K562 (cell line): ENCODE measurements at regions not wholly inside any gene's neighbourhood (a gene's known extent, or its start where the extent isn't known, plus 50 kb on each side); places are given as distances from the start of the nearest gene placed in this dataset.

Experiments used
- ATAC-seq: fragments of 200-7000 bp; cut with Tn5 transposase; 3 replicates; pipeline ENCODE4 v1.9.1; 2020; ENCODE audit warnings: moderate library complexity
- BruUV-seq: library from RNA; stranded (reverse); fragments of 400-500 nt; replicated peaks from 2 replicates; lab custom pipeline; 2021; lab: Mats Ljungman, UMichigan
- CTCF ChIA-PET: fragments of 300-600 bp; formaldehyde crosslinking; extraction: SDS; loops from one replicate; lab custom pipeline; 2021; ENCODE audit warnings: low intra/inter-chr PET ratio; lab: Yijun Ruan, JAX
- POLR2A ChIA-PET: fragments of 300-600, 350-650 bp; sonication (Branson Sonifier 250); formaldehyde crosslinking; extraction: SDS; loops from one replicate; lab custom pipeline; 2021; ENCODE audit warnings: antibody characterized with exemption, inconsistent platforms; lab: Yijun Ruan, JAX
- DNase-seq, 4 experiments: peaks; one replicate each; pipeline versions ENCODE4 v3.0.0 to v3.0.0-alpha.2; 2011 to 2018; ENCODE audit warnings: low spot score in 3 of 4, mixed read lengths in 3 of 4; ENCODE audit errors: extremely low read depth in 1 of 4
- FAIRE-seq: peaks from 2 replicates; lab custom pipeline; 2011; peaks lifted over from hg19 to GRCh38; lab: Jason Lieb, UNC
- H2AFZ ChIP-seq: 2 replicates; pipeline ENCODE4 v1.6.0; 2011; ENCODE audit warnings: low read depth, low read length, control low read depth, inconsistent platforms
- H3K27ac ChIP-seq: fragments of 200-600 bp; 3 replicates; pipeline ENCODE4 v1.8.0; 2011; ENCODE audit warnings: low read depth, mild to moderate bottlenecking, control low read depth, inconsistent platforms, low read length, moderate library complexity, mixed read lengths; ENCODE audit errors: extremely low read depth
- H3K27me3 ChIP-seq, 2 experiments: fragments of 300-600 bp in 1 of 2; 2 replicates in 1 of 2; 3 replicates in 1 of 2; pipeline versions ENCODE4 v1.6.0 to v1.8.0; 2011; ENCODE audit warnings: inconsistent platforms in 2 of 2, low read length in 2 of 2, mild to moderate bottlenecking in 1 of 2, mixed read lengths in 1 of 2, moderate library complexity in 1 of 2; ENCODE audit not compliant: control insufficient read depth in 2 of 2, insufficient read depth in 2 of 2
- H3K36me3 ChIP-seq: fragments of 300-600 bp; 3 replicates; pipeline ENCODE4 v1.8.0; 2011; ENCODE audit warnings: mild to moderate bottlenecking, low read length, inconsistent platforms; ENCODE audit not compliant: control insufficient read depth, insufficient read depth
- H3K4me1 ChIP-seq, 2 experiments: fragments of 200-600 bp in 1 of 2; replicated peaks in 1 of 2; 2 replicates in 1 of 2; 3 replicates in 1 of 2; pipeline versions ENCODE4 v1.5.1 to v1.8.0; 2011; ENCODE audit warnings: inconsistent platforms in 2 of 2, low read length in 2 of 2, mild to moderate bottlenecking in 1 of 2, mixed read lengths in 1 of 2, moderate library complexity in 1 of 2; ENCODE audit not compliant: control insufficient read depth in 2 of 2, insufficient read depth in 2 of 2
- H3K4me2 ChIP-seq: 2 replicates; pipeline ENCODE4 v1.6.1; 2011; ENCODE audit warnings: low read length, control low read depth, inconsistent platforms, mixed read lengths; ENCODE audit not compliant: insufficient read depth
- H3K4me3 ChIP-seq: fragments of 200-600 bp; sonication (generic), shearing (Covaris generic); 2 replicates; pipeline ENCODE4 v1.5.1; 2016; ENCODE audit warnings: control low read depth, inconsistent platforms
- H3K79me2 ChIP-seq: fragments of 200-600 bp; 3 replicates; pipeline ENCODE4 v1.8.0; 2011; ENCODE audit warnings: low read length, inconsistent platforms; ENCODE audit not compliant: control insufficient read depth, insufficient read depth
- H3K9ac ChIP-seq, 2 experiments: 2 replicates each; pipeline versions ENCODE4 v1.6.0 to v1.6.1; 2011; ENCODE audit warnings: low read depth in 2 of 2, low read length in 2 of 2, control low read depth in 1 of 2, inconsistent platforms in 1 of 2, mild to moderate bottlenecking in 1 of 2, mixed read lengths in 1 of 2; ENCODE audit not compliant: insufficient read depth in 1 of 2
- H3K9me1 ChIP-seq: one replicate; pipeline ENCODE4 v1.6.0; 2011; ENCODE audit warnings: inconsistent platforms, mild to moderate bottlenecking, low read length, moderate library complexity; ENCODE audit not compliant: control insufficient read depth, insufficient read depth
- H3K9me3 ChIP-seq: replicated peaks from 2 replicates; pipeline ENCODE4 v1.5.1; 2011; ENCODE audit warnings: low read depth, low read length, inconsistent platforms; ENCODE audit not compliant: control insufficient read depth, insufficient read depth
- H4K20me1 ChIP-seq: replicated peaks from 2 replicates; pipeline ENCODE4 v1.6.1; 2011; ENCODE audit warnings: low read length, inconsistent platforms, mixed read lengths; ENCODE audit not compliant: control insufficient read depth, insufficient read depth
- CREM ChIP-seq: IDR thresholded peaks from 2 replicates; pipeline ENCODE4 v1.6.1; 2014; ENCODE audit warnings: antibody characterized with exemption, low read depth
- DACH1 ChIP-seq: fragments of 450-650 bp; IDR thresholded peaks from 2 replicates; pipeline ENCODE4 v1.6.1; 2018; ENCODE audit not compliant: partially characterized antibody
- RUNX1 ChIP-seq: sonication (generic); IDR thresholded peaks from 2 replicates; pipeline ENCODE4 v1.6.1; 2016; ENCODE audit warnings: antibody characterized with exemption, low read depth
- SMAD2 ChIP-seq: fragments of 150-350 bp; IDR thresholded peaks from 2 replicates; pipeline ENCODE4 v1.6.1; 2014; ENCODE audit warnings: low read depth, mild to moderate bottlenecking, low read length
- ZNF232 ChIP-seq: sonication (generic); formaldehyde crosslinking; IDR thresholded peaks from 2 replicates; pipeline ENCODE4 v1.8.0; 2022; ENCODE audit warnings: mild to moderate bottlenecking, missing genetic modification reagents
- ZNF280A ChIP-seq: fragments of 450-650 bp; IDR thresholded peaks from 2 replicates; pipeline ENCODE4 v1.6.1; 2018; ENCODE audit warnings: mild to moderate bottlenecking, low read depth; ENCODE audit not compliant: partially characterized antibody
- whole genome bisulfite sequencing: fragments of 100-300 bp; shearing (Covaris generic); methylation state at CpG from one replicate; pipeline ENCODE4 v1.1.6; 2016; ENCODE audit warnings: low coverage, mixed read lengths; ENCODE audit not compliant: insufficient coverage; ENCODE audit errors: missing lambda C conversion rate; 5-methylcytosine and 5-hydroxymethylcytosine counted together
- in situ Hi-C: fragments of 300-500 bp; cut with MboI; formaldehyde crosslinking; loops from 4 replicates; pipeline ENCODE4 v1.15.0; 2018; ENCODE audit warnings: inconsistent platforms, mixed read lengths
- intact Hi-C: fragments of 100-400 bp; cut with micrococcal nuclease; formaldehyde crosslinking; loops from 2 replicates; pipeline ENCODE4 v1.14.2; 2022

DNA sequence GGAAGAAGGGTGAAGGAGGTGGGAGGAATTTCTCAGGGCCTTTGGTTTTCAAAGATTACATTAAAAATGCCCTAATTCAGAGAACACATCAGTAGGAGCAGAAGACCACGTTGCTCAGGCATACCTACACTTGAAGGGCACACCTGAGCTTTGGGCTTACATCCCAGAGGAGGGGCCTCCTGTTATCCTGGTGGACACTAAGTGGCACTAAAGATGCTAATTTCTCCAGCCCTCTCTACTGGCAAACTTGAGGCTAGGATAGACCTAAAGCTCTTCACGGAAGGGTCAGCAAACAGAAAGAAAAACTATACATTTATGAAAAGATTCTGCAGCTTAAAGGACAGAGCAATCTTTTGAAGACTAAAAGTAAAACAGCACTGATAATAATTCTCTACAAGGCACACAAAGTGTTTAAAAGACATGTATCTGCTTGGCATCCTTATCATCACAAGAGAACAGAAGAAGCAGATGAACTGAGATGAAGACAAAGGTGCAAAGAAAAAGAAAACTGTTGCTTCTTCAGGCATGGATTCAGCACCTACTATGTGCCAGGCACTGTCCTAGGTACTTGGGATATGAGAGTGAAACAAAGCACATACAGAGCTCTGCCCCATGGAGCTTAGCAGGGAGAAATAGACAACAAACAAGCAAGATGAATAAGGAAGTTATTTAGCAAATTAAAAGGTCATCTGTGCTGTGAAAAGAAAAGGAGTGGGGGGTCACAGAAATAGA is 137.5 kb downstream of the NUAK1 start:
- Histone ChIP-seq H3K27me3 (no peaks in the 10 kb centered on the region; a peak in 1 of 5 replicates), H3K27ac (no peak overlapping the region), H3K9me3 (no peaks in the 10 kb centered on the region), H3K4me2 (no peak overlapping the region), H3K36me3 (no peaks in the 10 kb centered on the region), H3K79me2 (no peaks in the 10 kb centered on the region), H3K4me3 (no peak overlapping the region), H2AFZ (no peak overlapping the region), H4K20me1 (no peaks in the 10 kb centered on the region)
- CTCF ChIA-PET, result no interaction called here
- DNase-seq (no peak), FAIRE-seq (no peak)
- TF ChIP-seq CREM (no peak), DACH1 (no peak), SMAD2 (no peak), ZNF280A (no peak), ZNF232 (CRISPR knock-in tag) (no peak), RUNX1 (no peak)
- TF ChIP-seq, all 486 proteins: peak for 0
- no peak overlapping the region for H3K9ac ChIP-seq
- intact Hi-C loops, result no loop called here
- 0% methylated on average over 2 of the region's 2 CpGs for WGBS
- no peaks in the 10 kb centered on the region for H3K9me1 ChIP-seq
- POLR2A ChIA-PET, result interaction anchor here (0.6 kb wide), 1 partner anchor 77 kb away, joined by 5 read pairs; no protein-coding TSS in a partner anchor
- in situ Hi-C loops, result no loop called here
- ATAC-seq, result no peak
- H3K4me1 ChIP-seq, result no peaks in the 10 kb centered on the region
- BruUV-seq, result no TSS peak
